HEK293T (cell line): ENCODE measurements at regions not wholly inside any gene's neighbourhood (a gene's known extent, or its start where the extent isn't known, plus 50 kb on each side); places are given as distances from the start of the nearest gene placed in this dataset.

ENCODE experiments used
- BHLHE40 ChIP-seq: fragments of 450-650 bp; IDR thresholded peaks from 2 replicates; pipeline ENCODE4 v1.6.1; 2016; ENCODE audit warnings: mild to moderate bottlenecking, moderate library complexity, borderline replicate concordance
- FOXK2 ChIP-seq: fragments of 450-650 bp; IDR thresholded peaks from 2 replicates; pipeline ENCODE4 v1.6.1; 2016; ENCODE audit warnings: mild to moderate bottlenecking
- HDGF ChIP-seq: fragments of 450-650 bp; IDR thresholded peaks from 2 replicates; pipeline ENCODE4 v1.6.1; 2017; ENCODE audit warnings: antibody characterized with exemption, borderline replicate concordance
- TARDBP ChIP-seq: fragments of 450-650 bp; IDR thresholded peaks from 2 replicates; pipeline ENCODE4 v1.6.1; 2016
- ZNF384 ChIP-seq: fragments of 450-650 bp; IDR thresholded peaks from 2 replicates; pipeline ENCODE4 v1.6.1; 2016
- TF ChIP-seq, protein P1 (sequence below): fragments of 450-650 bp; IDR thresholded peaks from 2 replicates; pipeline ENCODE4 v1.6.1; 2016

DNA sequence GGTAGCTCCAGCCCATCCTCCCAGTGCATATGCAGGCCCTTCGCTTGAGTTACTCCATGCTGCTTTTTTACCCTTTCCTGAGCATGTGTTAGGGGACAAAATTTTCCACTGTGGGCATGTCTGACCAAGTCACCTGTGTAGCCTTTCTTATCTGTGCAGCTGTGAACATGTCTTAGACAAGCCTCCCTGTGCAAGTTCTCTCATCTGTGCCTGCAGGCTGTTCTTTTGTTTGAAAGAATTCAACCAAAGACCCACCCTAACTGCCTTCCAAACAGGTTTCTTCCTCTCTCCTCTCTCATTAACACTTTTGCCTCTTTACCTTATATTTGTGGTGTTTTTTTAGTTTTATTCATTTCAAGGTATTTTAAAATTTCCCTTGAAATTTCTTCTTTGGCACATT is 53.2 kb upstream of the SPIN4 start:
- TF ChIP-seq, protein P1, sequence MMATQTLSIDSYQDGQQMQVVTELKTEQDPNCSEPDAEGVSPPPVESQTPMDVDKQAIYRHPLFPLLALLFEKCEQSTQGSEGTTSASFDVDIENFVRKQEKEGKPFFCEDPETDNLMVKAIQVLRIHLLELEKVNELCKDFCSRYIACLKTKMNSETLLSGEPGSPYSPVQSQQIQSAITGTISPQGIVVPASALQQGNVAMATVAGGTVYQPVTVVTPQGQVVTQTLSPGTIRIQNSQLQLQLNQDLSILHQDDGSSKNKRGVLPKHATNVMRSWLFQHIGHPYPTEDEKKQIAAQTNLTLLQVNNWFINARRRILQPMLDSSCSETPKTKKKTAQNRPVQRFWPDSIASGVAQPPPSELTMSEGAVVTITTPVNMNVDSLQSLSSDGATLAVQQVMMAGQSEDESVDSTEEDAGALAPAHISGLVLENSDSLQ, result no peak
- TF ChIP-seq BHLHE40 (no peak), HDGF (no peak), TARDBP (no peak), FOXK2 (no peak), ZNF384 (no peak)
